Memory B cell (primary cell): ENCODE measurements at regions not wholly inside any gene's neighbourhood (a gene's known extent, or its start where the extent isn't known, plus 50 kb on each side); places are given as distances from the start of the nearest gene placed in this dataset.

Experiments
- ATAC-seq: fragments of 150-1000 bp; cut with Tn5 transposase; 2 replicates; pipeline ENCODE4 v1.10.0; 2021; ENCODE audit warnings: low read depth, mild to moderate bottlenecking, moderate library complexity
- DNase-seq, 2 donors: peaks; one replicate each; pipeline ENCODE4 v3.0.0; 2022; ENCODE audit warnings: low spot score in 2 of 2
- H3K27ac Mint-ChIP-seq: one replicate; pipeline ENCODE4 v1.8.0; 2022; ENCODE audit warnings: mild to moderate bottlenecking, moderate library complexity, mixed read lengths
- H3K27me3 Mint-ChIP-seq: one replicate; pipeline ENCODE4 v1.8.0; 2022; ENCODE audit warnings: mixed read lengths
- H3K36me3 Mint-ChIP-seq: one replicate; pipeline ENCODE4 v1.8.0; 2022; ENCODE audit warnings: mild to moderate bottlenecking, mixed read lengths
- H3K4me1 Mint-ChIP-seq: one replicate; pipeline ENCODE4 v1.8.0; 2022; ENCODE audit warnings: mixed read lengths
- H3K4me3 Mint-ChIP-seq: one replicate; pipeline ENCODE4 v1.8.0; 2022; ENCODE audit warnings: mild to moderate bottlenecking, moderate library complexity, mixed read lengths
- H3K9me3 Mint-ChIP-seq: one replicate; pipeline ENCODE4 v1.8.0; 2022; ENCODE audit warnings: mixed read lengths

- no peak overlapping the region for H3K4me3 Mint-ChIP-seq
- DNase-seq (no peak), ATAC-seq (no peak)
- no peak overlapping the region for H3K27ac Mint-ChIP-seq
- no peaks in the 10 kb centered on the region for H3K4me1 Mint-ChIP-seq
- H3K9me3 Mint-ChIP-seq = peaks cover 8% of the 10 kb centered on the region
- no peaks in the 10 kb centered on the region for H3K27me3 Mint-ChIP-seq
- H3K36me3 Mint-ChIP-seq = no peaks in the 10 kb centered on the region
Measured at GRCh38 chr10:131495892-131496291, 184.4 kb upstream of the TCERG1L start.

- Mint-ChIP-seq H3K4me1 (no peaks in the 10 kb centered on the region), H3K27me3 (no peaks in the 10 kb centered on the region), H3K9me3 (peaks cover 6% of the 10 kb centered on the region), H3K4me3 (no peak overlapping the region), H3K27ac (no peak overlapping the region), H3K36me3 (no peaks in the 10 kb centered on the region)
- no peak for DNase-seq
- no peak for ATAC-seq
Measured at GRCh38 chr10:131496351-131497052, 185.0 kb upstream of the TCERG1L start.

GRCh38 chr10:131499566-131499965, 188.0 kb upstream of the TCERG1L start:
- Mint-ChIP-seq H3K27me3 (no peaks in the 10 kb centered on the region), H3K36me3 (no peaks in the 10 kb centered on the region), H3K9me3 (peaks cover 15% of the 10 kb centered on the region), H3K4me3 (no peak overlapping the region), H3K4me1 (no peaks in the 10 kb centered on the region), H3K27ac (no peak overlapping the region)
- no peak for DNase-seq
- ATAC-seq = no peak

- no peaks in the 10 kb centered on the region for H3K36me3 Mint-ChIP-seq
- H3K4me3 Mint-ChIP-seq = no peak overlapping the region
- DNase-seq = no peak
- no peak for ATAC-seq
- H3K27ac Mint-ChIP-seq = no peak overlapping the region
- H3K9me3 Mint-ChIP-seq = peaks cover 12% of the 10 kb centered on the region
- no peaks in the 10 kb centered on the region for H3K27me3 Mint-ChIP-seq
- no peaks in the 10 kb centered on the region for H3K4me1 Mint-ChIP-seq
Measured at GRCh38 chr10:131500181-131500580, 188.7 kb upstream of the TCERG1L start.

- Mint-ChIP-seq H3K4me3 (no peak overlapping the region), H3K36me3 (no peaks in the 10 kb centered on the region), H3K9me3 (peaks cover 12% of the 10 kb centered on the region), H3K27me3 (no peaks in the 10 kb centered on the region), H3K4me1 (no peaks in the 10 kb centered on the region), H3K27ac (no peak overlapping the region)
- ATAC-seq (no peak), DNase-seq (no peak)
Measured at GRCh38 chr10:131500892-131501291, 189.4 kb upstream of the TCERG1L start.

GRCh38 chr10:131503992-131504391, 192.5 kb upstream of the TCERG1L start:
- no peak overlapping the region for H3K27ac Mint-ChIP-seq
- no peak for ATAC-seq
- no peak for DNase-seq
- H3K4me3 Mint-ChIP-seq = no peak overlapping the region
- peaks cover 9% of the 10 kb centered on the region for H3K9me3 Mint-ChIP-seq
- H3K27me3 Mint-ChIP-seq = no peaks in the 10 kb centered on the region
- H3K36me3 Mint-ChIP-seq = no peaks in the 10 kb centered on the region
- H3K4me1 Mint-ChIP-seq = no peaks in the 10 kb centered on the region

GRCh38 chr10:131511391-131511790, 199.9 kb upstream of the TCERG1L start:
- Mint-ChIP-seq H3K9me3 (peaks cover 6% of the 10 kb centered on the region), H3K4me1 (no peaks in the 10 kb centered on the region), H3K27ac (no peak overlapping the region), H3K4me3 (no peak overlapping the region), H3K27me3 (no peaks in the 10 kb centered on the region), H3K36me3 (peaks cover 1% of the 10 kb centered on the region)
- ATAC-seq (no peak), DNase-seq (no peak)

GRCh38 chr10:131512852-131513251, 201.3 kb upstream of the TCERG1L start:
- Mint-ChIP-seq H3K36me3 (peaks cover 1% of the 10 kb centered on the region), H3K9me3 (peaks cover 7% of the 10 kb centered on the region), H3K4me3 (no peak overlapping the region), H3K4me1 (no peaks in the 10 kb centered on the region), H3K27me3 (no peaks in the 10 kb centered on the region), H3K27ac (no peak overlapping the region)
- DNase-seq (no peak), ATAC-seq (no peak)

GRCh38 chr10:131513445-131513844, 201.9 kb upstream of the TCERG1L start:
- ATAC-seq (no peak), DNase-seq (no peak)
- Mint-ChIP-seq H3K4me3 (no peak overlapping the region), H3K9me3 (peaks cover 7% of the 10 kb centered on the region), H3K36me3 (peaks cover 1% of the 10 kb centered on the region), H3K27me3 (no peaks in the 10 kb centered on the region), H3K27ac (no peak overlapping the region), H3K4me1 (no peaks in the 10 kb centered on the region)

- Mint-ChIP-seq H3K4me1 (no peaks in the 10 kb centered on the region), H3K27ac (no peak overlapping the region), H3K4me3 (no peak overlapping the region), H3K9me3 (peaks cover 7% of the 10 kb centered on the region), H3K36me3 (peaks cover 1% of the 10 kb centered on the region), H3K27me3 (no peaks in the 10 kb centered on the region)
- DNase-seq = no peak
- ATAC-seq = no peak
Measured at GRCh38 chr10:131513901-131514300, 202.4 kb upstream of the TCERG1L start.

GRCh38 chr10:131514454-131514853, 202.9 kb upstream of the TCERG1L start:
- Mint-ChIP-seq H3K27ac (no peak overlapping the region), H3K36me3 (no peaks in the 10 kb centered on the region), H3K4me3 (no peak overlapping the region), H3K4me1 (no peaks in the 10 kb centered on the region), H3K9me3 (peaks cover 5% of the 10 kb centered on the region), H3K27me3 (no peaks in the 10 kb centered on the region)
- DNase-seq (no peak), ATAC-seq (no peak)

- Mint-ChIP-seq H3K9me3 (peaks cover 3% of the 10 kb centered on the region), H3K27ac (no peak overlapping the region), H3K4me1 (no peaks in the 10 kb centered on the region), H3K27me3 (no peaks in the 10 kb centered on the region), H3K4me3 (no peak overlapping the region), H3K36me3 (no peaks in the 10 kb centered on the region)
- no peak for DNase-seq
- no peak for ATAC-seq
Measured at GRCh38 chr10:131516285-131516684, 204.8 kb upstream of the TCERG1L start.

- ATAC-seq = no peak
- Mint-ChIP-seq H3K4me3 (no peak overlapping the region), H3K4me1 (no peaks in the 10 kb centered on the region), H3K36me3 (no peaks in the 10 kb centered on the region), H3K9me3 (peaks cover 3% of the 10 kb centered on the region), H3K27me3 (no peaks in the 10 kb centered on the region), H3K27ac (no peak overlapping the region)
- DNase-seq = no peak
Measured at GRCh38 chr10:131517781-131518180, 206.3 kb upstream of the TCERG1L start.

- H3K9me3 Mint-ChIP-seq = peaks cover 4% of the 10 kb centered on the region
- DNase-seq (no peak), ATAC-seq (no peak)
- no peak overlapping the region for H3K4me3 Mint-ChIP-seq
- H3K27me3 Mint-ChIP-seq = no peaks in the 10 kb centered on the region
- no peak overlapping the region for H3K27ac Mint-ChIP-seq
- no peaks in the 10 kb centered on the region for H3K36me3 Mint-ChIP-seq
- no peaks in the 10 kb centered on the region for H3K4me1 Mint-ChIP-seq
Measured at GRCh38 chr10:131519723-131520605, 208.4 kb upstream of the TCERG1L start.
